CD14-positive monocyte (primary cell): ENCODE measurements at regions not wholly inside any gene's neighbourhood (a gene's known extent, or its start where the extent isn't known, plus 50 kb on each side); places are given as distances from the start of the nearest gene placed in this dataset.

Experiments
- DNase-seq, 3 donors: peaks; one replicate each; pipeline ENCODE4 v3.0.0-alpha.2; 2011 to 2022
- H2AFZ ChIP-seq: 2 replicates; pipeline ENCODE4 v1.6.0; 2012; ENCODE audit warnings: mild to moderate bottlenecking, low read depth, low read length, inconsistent platforms; ENCODE audit not compliant: insufficient read depth, poor library complexity, severe bottlenecking
- H3K27ac ChIP-seq, 2 donors: 1 replicate in 1 of 2; 2 replicates in 1 of 2; pipeline ENCODE4 v1.5.1; 2012 to 2013; ENCODE audit warnings: low read length in 2 of 2, control low read depth in 1 of 2, inconsistent platforms in 1 of 2, low read depth in 1 of 2, mild to moderate bottlenecking in 1 of 2
- H3K27me3 ChIP-seq, 2 donors: one replicate each; pipeline versions ENCODE4 v1.6.0 to v1.6.1; 2011 to 2013; ENCODE audit warnings: low read length in 2 of 2; ENCODE audit not compliant: control insufficient read depth in 2 of 2, insufficient read depth in 2 of 2
- H3K36me3 ChIP-seq, 2 donors: replicated peaks in 1 of 2; 1 replicate in 1 of 2; 2 replicates in 1 of 2; pipeline versions ENCODE4 v1.5.1 to v1.6.1; 2012 to 2013; ENCODE audit warnings: low read length in 2 of 2, control low read depth in 1 of 2, inconsistent platforms in 1 of 2, mild to moderate bottlenecking in 1 of 2; ENCODE audit not compliant: insufficient read depth in 2 of 2, control insufficient read depth in 1 of 2
- H3K4me1 ChIP-seq, 2 donors: 1 replicate in 1 of 2; 2 replicates in 1 of 2; pipeline versions ENCODE4 v1.5.1 to v1.6.1; 2012 to 2013; ENCODE audit warnings: low read length in 2 of 2, control low read depth in 1 of 2, inconsistent platforms in 1 of 2, mild to moderate bottlenecking in 1 of 2, moderate library complexity in 1 of 2; ENCODE audit not compliant: insufficient read depth in 2 of 2, control insufficient read depth in 1 of 2
- H3K4me2 ChIP-seq: replicated peaks from 2 replicates; pipeline ENCODE3; 2012; ENCODE audit warnings: low read length, moderate library complexity, mild to moderate bottlenecking; ENCODE audit not compliant: poor library complexity, severe bottlenecking; ENCODE audit errors: extremely low read depth
- H3K4me3 ChIP-seq, 3 experiments: fragments of 200-600 bp in 1 of 3; sonication (generic) in 1 of 3; replicated peaks in 1 of 3; 1 replicate in 2 of 3; 2 replicates in 1 of 3; pipeline ENCODE4 v1.5.1; 2011 to 2013; ENCODE audit warnings: low read length in 3 of 3, mild to moderate bottlenecking in 3 of 3, control low read depth in 2 of 3, low read depth in 2 of 3, inconsistent platforms in 1 of 3, moderate library complexity in 1 of 3
- H3K79me2 ChIP-seq: 2 replicates; pipeline ENCODE4 v1.6.0; 2012; ENCODE audit warnings: mild to moderate bottlenecking, control low read depth, inconsistent platforms, low read length, moderate library complexity; ENCODE audit not compliant: insufficient read depth
- H3K9ac ChIP-seq: 2 replicates; pipeline ENCODE4 v1.6.0; 2017; ENCODE audit warnings: low read length, mild to moderate bottlenecking; ENCODE audit not compliant: insufficient read depth, poor library complexity, severe bottlenecking
- H3K9me3 ChIP-seq, 2 donors: replicated peaks in 1 of 2; 1 replicate in 1 of 2; 2 replicates in 1 of 2; pipeline versions ENCODE4 v1.5.1 to v1.6.1; 2012 to 2013; ENCODE audit warnings: low read length in 2 of 2, control low read depth in 1 of 2; ENCODE audit not compliant: control insufficient read depth in 1 of 2, insufficient read depth in 1 of 2
- H4K20me1 ChIP-seq: 2 replicates; pipeline ENCODE4 v1.6.0; 2012; ENCODE audit warnings: mild to moderate bottlenecking, low read length, control low read depth, moderate library complexity; ENCODE audit not compliant: insufficient read depth
- H3K27ac Mint-ChIP-seq, 7 donors: one replicate each; pipeline ENCODE4 v1.8.0; 2020; ENCODE audit warnings: mild to moderate bottlenecking in 7 of 7, mixed read lengths in 7 of 7, moderate library complexity in 6 of 7, inconsistent platforms in 2 of 7
- H3K27me3 Mint-ChIP-seq, 3 donors: one replicate each; pipeline ENCODE4 v1.8.0; 2021 to 2022; ENCODE audit warnings: low read depth in 3 of 3, mild to moderate bottlenecking in 3 of 3, mixed read lengths in 3 of 3, moderate library complexity in 3 of 3, inconsistent platforms in 1 of 3
- H3K36me3 Mint-ChIP-seq, 2 donors: one replicate each; pipeline ENCODE4 v1.8.0; 2020; ENCODE audit warnings: mixed read lengths in 2 of 2, inconsistent platforms in 1 of 2, mild to moderate bottlenecking in 1 of 2
- H3K4me1 Mint-ChIP-seq: one replicate; pipeline ENCODE4 v1.8.0; 2020; ENCODE audit warnings: mild to moderate bottlenecking, mixed read lengths
- H3K4me3 Mint-ChIP-seq, 2 donors: one replicate each; pipeline ENCODE4 v1.8.0; 2020; ENCODE audit warnings: mild to moderate bottlenecking in 2 of 2, mixed read lengths in 2 of 2, moderate library complexity in 1 of 2
- H3K9me3 Mint-ChIP-seq, 7 donors: one replicate each; pipeline ENCODE4 v1.8.0; 2020 to 2022; ENCODE audit warnings: mixed read lengths in 7 of 7, mild to moderate bottlenecking in 6 of 7, moderate library complexity in 6 of 7, inconsistent platforms in 2 of 7
- CTCF ChIP-seq: fragments of 200-600 bp; IDR thresholded peaks from one replicate; pipeline ENCODE4 v1.8.0; 2022; ENCODE audit warnings: antibody characterized with exemption, mild to moderate bottlenecking
- WGBS: methylation state at CpG from one replicate; pipeline ENCODE4 v1.1.5; 2013; ENCODE audit warnings: missing lambda C conversion rate; ENCODE audit not compliant: insufficient coverage; 5-methylcytosine and 5-hydroxymethylcytosine counted together
- intact Hi-C, 2 donors: fragments of 100-400 bp; cut with micrococcal nuclease; formaldehyde crosslinking; loops; one replicate each; pipeline versions ENCODE4 v1.15.0 to v1.15.1; 2023

GRCh38 chr6:165010556-165011535 is 298.6 kb downstream of the C6orf118 start:
- Histone ChIP-seq H3K9me3 (peaks cover 28% of the 10 kb centered on the region in 2 donors), H3K27ac (no peak overlapping the region), H4K20me1 (no peaks in the 10 kb centered on the region), H3K36me3 (no peaks in the 10 kb centered on the region), H3K79me2 (no peaks in the 10 kb centered on the region), H2AFZ (no peak overlapping the region), H3K4me2 (no peak overlapping the region), H3K9ac (no peak overlapping the region), H3K27me3 (no peaks in the 10 kb centered on the region), H3K4me3 (no peak overlapping the region), H3K4me1 (no peaks in the 10 kb centered on the region)
- Mint-ChIP-seq H3K36me3 (no peaks in the 10 kb centered on the region), H3K4me1 (no peaks in the 10 kb centered on the region), H3K9me3 (peaks cover 4 to 17% (median 7%) of the 10 kb centered on the region in 7 donors), H3K27me3 (peaks cover 0 to 1% (median 0%) of the 10 kb centered on the region in 3 donors), H3K27ac (no peak overlapping the region), H3K4me3 (no peak overlapping the region)
- TF ChIP-seq CTCF, result no peak
- intact Hi-C loops, result no loop called here
- no peak for DNase-seq
- WGBS, result 89% methylated on average over 4 of the region's 5 CpGs

GRCh38 chr6:165008971-165009370 is 300.4 kb downstream of the C6orf118 start:
- Mint-ChIP-seq H3K4me1 (no peaks in the 10 kb centered on the region), H3K4me3 (no peak overlapping the region), H3K27ac (no peak overlapping the region), H3K9me3 (peaks cover 2 to 25% (median 7%) of the 10 kb centered on the region in 7 donors), H3K27me3 (peaks cover 0 to 1% (median 0%) of the 10 kb centered on the region in 3 donors), H3K36me3 (no peaks in the 10 kb centered on the region)
- Histone ChIP-seq H2AFZ (no peak overlapping the region), H3K4me2 (no peak overlapping the region), H3K4me3 (no peak overlapping the region), H4K20me1 (no peaks in the 10 kb centered on the region), H3K36me3 (no peaks in the 10 kb centered on the region), H3K27ac (no peak overlapping the region), H3K9ac (no peak overlapping the region), H3K27me3 (no peaks in the 10 kb centered on the region), H3K79me2 (no peaks in the 10 kb centered on the region), H3K9me3 (peaks cover 31 to 34% of the 10 kb centered on the region in 2 donors), H3K4me1 (no peaks in the 10 kb centered on the region)
- DNase-seq, result no peak
- no peak for TF ChIP-seq CTCF
- 88% methylated on average over 2 of the region's 4 CpGs for WGBS
- intact Hi-C loops, result no loop called here
